ENCODE measurements at regions not wholly inside any gene's neighbourhood (a gene's known extent, or its start where the extent isn't known, plus 50 kb on each side); places are given as distances from the start of the nearest gene placed in this dataset.

- TF ChIP-seq POLR2A (IDR thresholded peaks at IDR 0.05; ENCODE audit: low read depth) (no peak), CTCF (IDR thresholded peaks at IDR 0.05) (no peak), EP300 (IDR thresholded peaks at IDR 0.05) (no peak)
Measured at GRCh38 chr17:45676695-45677094, 107.4 kb upstream of the CRHR1 start.
